ENCODE measurements at regions not wholly inside any gene's neighbourhood (a gene's known extent, or its start where the extent isn't known, plus 50 kb on each side); places are given as distances from the start of the nearest gene placed in this dataset.

- no peak for TF ChIP-seq CTCF (IDR thresholded peaks at IDR 0.05)
- no peak for TF ChIP-seq POLR2A (IDR thresholded peaks at IDR 0.05)
- no peak for TF ChIP-seq POLR2AphosphoS5 (IDR thresholded peaks at IDR 0.05)
Measured at GRCh38 chr3:148615382-148615781, 82.3 kb upstream of the AGTR1 start.

Data from gastroesophageal sphincter (tissue), 3 donors.